SK-N-SH treated with all-trans-retinoic acid at 6 μM for 48 hours (cell line): ENCODE measurements at regions not wholly inside any gene's neighbourhood (a gene's known extent, or its start where the extent isn't known, plus 50 kb on each side); places are given as distances from the start of the nearest gene placed in this dataset.

ENCODE experiments used
- ARNTL ChIP-seq: fragments of 450-650 bp; formaldehyde crosslinking; IDR thresholded peaks from 2 replicates; pipeline ENCODE4 v1.5.0; 2020; ENCODE audit warnings: low read depth, mild to moderate bottlenecking, moderate library complexity, borderline replicate concordance
- CREB5 ChIP-seq: fragments of 250-450 bp; sonication (Bioruptor Pico); IDR thresholded peaks from 2 replicates; pipeline ENCODE4 v1.5.1; 2020; ENCODE audit warnings: low read depth, mild to moderate bottlenecking, moderate library complexity
- CSDC2 ChIP-seq: fragments of 250-450 bp; sonication (Bioruptor Pico); IDR thresholded peaks from 2 replicates; pipeline ENCODE4 v1.5.0; 2020; ENCODE audit warnings: mild to moderate bottlenecking, moderate library complexity
- ISL1 ChIP-seq: fragments of 250-450 bp; sonication (Bioruptor Pico); IDR thresholded peaks from 2 replicates; pipeline ENCODE4 v2.1.2; 2022; ENCODE audit warnings: mild to moderate bottlenecking, moderate library complexity
- PATZ1 ChIP-seq: fragments of 250-450 bp; sonication (Bioruptor Pico); IDR thresholded peaks from 2 replicates; pipeline ENCODE4 v1.8.0; 2020; ENCODE audit warnings: mild to moderate bottlenecking, moderate library complexity, borderline replicate concordance
- RARB ChIP-seq: fragments of 250-450 bp; sonication (Bioruptor Pico); IDR thresholded peaks from 2 replicates; pipeline ENCODE4 v1.8.0; 2021; ENCODE audit warnings: mild to moderate bottlenecking, moderate library complexity
- TCF4 ChIP-seq: fragments of 250-450 bp; sonication (Bioruptor Pico); IDR thresholded peaks from 2 replicates; pipeline ENCODE4 v1.8.0; 2021; ENCODE audit warnings: mild to moderate bottlenecking, moderate library complexity, borderline replicate concordance
- TSHZ2 ChIP-seq: fragments of 250-450 bp; sonication (Bioruptor Pico); IDR thresholded peaks from 2 replicates; pipeline ENCODE4 v1.5.0; 2020; ENCODE audit warnings: mild to moderate bottlenecking, moderate library complexity
- ZNF565 ChIP-seq: fragments of 450-650 bp; formaldehyde crosslinking; conservative IDR thresholded peaks from 2 replicates; pipeline ENCODE4 v1.5.0; 2020; ENCODE audit warnings: low read depth, mild to moderate bottlenecking, moderate library complexity
- ZNF70 ChIP-seq: fragments of 450-650 bp; formaldehyde crosslinking; IDR thresholded peaks from 2 replicates; pipeline ENCODE4 v1.5.0; 2020; ENCODE audit warnings: mild to moderate bottlenecking, moderate library complexity

- TF ChIP-seq CSDC2 (CRISPR knock-in tag) (no peak), TSHZ2 (CRISPR knock-in tag) (no peak), TCF4 (CRISPR knock-in tag) (no peak), ARNTL (CRISPR knock-in tag) (no peak), ISL1 (CRISPR knock-in tag) (no peak), PATZ1 (CRISPR knock-in tag) (no peak), ZNF70 (CRISPR knock-in tag) (no peak), ZNF565 (CRISPR knock-in tag) (no peak), RARB (CRISPR knock-in tag) (no peak), CREB5 (CRISPR knock-in tag) (no peak)
Measured at GRCh38 chr12:46580445-46580844, 207.9 kb upstream of the SLC38A2 start.
